ENCODE measurements at regions not wholly inside any gene's neighbourhood (a gene's known extent, or its start where the extent isn't known, plus 50 kb on each side); places are given as distances from the start of the nearest gene placed in this dataset.
"Not testable (repeated sequence)": the region's sequence is repeated elsewhere in the genome, so short reads cannot be mapped to it uniquely, and the experiment has no call there.

GRCh38 chr5:158458086-158458485 lies 599.1 kb upstream of the CLINT1 start:
- H3K4me3 ChIP-seq (ENCODE audit: low read depth, low read length): no peak overlapping the region
- no peak for TF ChIP-seq CTCF (conservative IDR thresholded peaks at IDR 0.05; ENCODE audit: low read depth, low read length)
- DNase-seq (ENCODE audit: low read depth): no peak

GRCh38 chr5:158456756-158457155 lies 597.8 kb upstream of the CLINT1 start:
- H3K4me3 ChIP-seq (ENCODE audit: low read depth, low read length): no peak overlapping the region
- peak; percentile 68 for DNase-seq (ENCODE audit: low read depth)
- TF ChIP-seq CTCF (conservative IDR thresholded peaks at IDR 0.05; ENCODE audit: low read depth, low read length): no peak

- no peak overlapping the region for H3K4me3 ChIP-seq (ENCODE audit: low read depth, low read length)
- no peak for TF ChIP-seq CTCF (conservative IDR thresholded peaks at IDR 0.05; ENCODE audit: low read depth, low read length)
- no peak for DNase-seq (ENCODE audit: low read depth)
Observed at GRCh38 chr5:158456241-158456640, 597.3 kb upstream of the CLINT1 start.

- H3K4me3 ChIP-seq (ENCODE audit: low read depth, low read length): no peak overlapping the region
- TF ChIP-seq CTCF (conservative IDR thresholded peaks at IDR 0.05; ENCODE audit: low read depth, low read length): no peak
- no peak for DNase-seq (ENCODE audit: low read depth)
Observed at GRCh38 chr5:158451993-158452672, 593.2 kb upstream of the CLINT1 start.

GRCh38 chr5:158451203-158451992 lies 592.5 kb upstream of the CLINT1 start:
- DNase-seq (ENCODE audit: low read depth): peak; percentile 75
- H3K4me3 ChIP-seq (ENCODE audit: low read depth, low read length): no peak overlapping the region
- TF ChIP-seq CTCF (conservative IDR thresholded peaks at IDR 0.05; ENCODE audit: low read depth, low read length): no peak

- no peak for DNase-seq (ENCODE audit: low read depth)
- H3K4me3 ChIP-seq (ENCODE audit: low read depth, low read length): no peak overlapping the region
- TF ChIP-seq CTCF (conservative IDR thresholded peaks at IDR 0.05; ENCODE audit: low read depth, low read length): no peak
Observed at GRCh38 chr5:158450751-158451171, 591.8 kb upstream of the CLINT1 start.

GRCh38 chr5:158446761-158447160 lies 587.8 kb upstream of the CLINT1 start:
- not testable (repeated sequence) for H3K4me3 ChIP-seq (ENCODE audit: low read depth, low read length); DNase-seq (ENCODE audit: low read depth)

GRCh38 chr5:158439204-158439603 lies 580.3 kb upstream of the CLINT1 start:
- H3K4me3 ChIP-seq (ENCODE audit: low read depth, low read length); DNase-seq (ENCODE audit: low read depth): not testable (repeated sequence)
